Activated naive CD4-positive, alpha-beta T cell treated with anti-CD3 and anti-CD28 coated beads, Interleukin-2, amount 10 ng/mL, durations not matched to agents 7 days and 5 days (primary cell): ENCODE measurements at regions not wholly inside any gene's neighbourhood (a gene's known extent, or its start where the extent isn't known, plus 50 kb on each side); places are given as distances from the start of the nearest gene placed in this dataset.

Experiments
- CTCF ChIA-PET: fragments of 350-600 bp; sonication (Branson Sonifier 250); formaldehyde crosslinking; loops from one replicate; lab custom pipeline; 2021; ENCODE audit warnings: antibody characterized with exemption; lab: Charles Lee
- DNase-seq: peaks from one replicate; pipeline ENCODE4 v3.0.0-alpha.2; 2020
- H3K27ac Mint-ChIP-seq: one replicate; pipeline ENCODE4 v1.8.0; 2021; ENCODE audit warnings: mild to moderate bottlenecking, moderate library complexity, mixed read lengths
- H3K27me3 Mint-ChIP-seq: one replicate; pipeline ENCODE4 v1.8.0; 2021; ENCODE audit warnings: mild to moderate bottlenecking, mixed read lengths
- H3K36me3 Mint-ChIP-seq: one replicate; pipeline ENCODE4 v1.8.0; 2021; ENCODE audit warnings: mixed read lengths
- H3K4me1 Mint-ChIP-seq: one replicate; pipeline ENCODE4 v1.8.0; 2021; ENCODE audit warnings: mixed read lengths
- H3K4me3 Mint-ChIP-seq: one replicate; pipeline ENCODE4 v1.8.0; 2021; ENCODE audit warnings: mild to moderate bottlenecking, moderate library complexity, mixed read lengths
- H3K9me3 Mint-ChIP-seq: one replicate; pipeline ENCODE4 v1.8.0; 2021; ENCODE audit warnings: mixed read lengths

DNA sequence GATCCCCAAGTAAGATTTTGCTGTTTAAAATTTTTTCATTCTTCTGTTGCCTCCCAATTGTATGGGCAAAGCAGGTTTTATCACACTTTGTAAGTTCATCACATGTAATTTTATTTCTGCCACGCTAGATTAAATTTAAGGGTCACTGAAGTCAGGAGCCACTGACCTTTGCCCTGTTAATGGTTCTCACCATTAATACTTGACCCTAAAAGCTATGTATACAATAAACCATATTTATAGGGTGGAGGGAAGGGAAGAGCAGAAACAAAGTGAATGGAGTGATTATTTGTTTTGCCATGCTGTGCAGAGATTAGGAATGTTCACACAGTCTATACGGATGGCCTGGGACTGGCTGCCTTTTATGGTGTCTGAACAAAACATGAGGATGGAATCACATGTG, 186.7 kb downstream of the BMP2 start:
- no peak for DNase-seq
- CTCF ChIA-PET, result no interaction called here
- Mint-ChIP-seq H3K36me3 (no peaks in the 10 kb centered on the region), H3K4me1 (no peaks in the 10 kb centered on the region), H3K27ac (no peak overlapping the region), H3K9me3 (peaks cover 22% of the 10 kb centered on the region), H3K4me3 (no peak overlapping the region), H3K27me3 (no peaks in the 10 kb centered on the region)

DNA sequence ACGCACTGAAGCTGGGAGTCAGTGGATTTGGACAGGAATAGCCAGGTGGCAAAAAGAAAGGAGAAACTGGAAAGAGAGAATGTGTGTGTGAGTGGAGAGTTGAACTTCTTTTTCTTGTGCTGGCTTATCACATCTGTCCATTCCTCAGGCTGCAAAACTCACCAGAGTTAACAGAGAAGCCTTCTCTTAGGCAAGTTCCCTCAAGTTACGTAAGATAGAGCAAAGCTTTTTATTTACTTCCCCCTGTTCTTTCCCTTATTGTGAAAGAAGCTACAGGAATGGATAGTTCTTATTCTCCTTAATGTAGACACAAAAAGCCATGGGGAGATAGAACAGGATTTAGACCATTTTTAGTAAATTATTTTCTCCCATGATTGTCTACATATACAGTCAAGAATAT, 188.6 kb downstream of the BMP2 start:
- Mint-ChIP-seq H3K9me3 (peaks cover 16% of the 10 kb centered on the region), H3K36me3 (no peaks in the 10 kb centered on the region), H3K4me1 (no peaks in the 10 kb centered on the region), H3K27ac (no peak overlapping the region), H3K4me3 (no peak overlapping the region), H3K27me3 (no peaks in the 10 kb centered on the region)
- CTCF ChIA-PET, result no interaction called here
- no peak for DNase-seq

DNA sequence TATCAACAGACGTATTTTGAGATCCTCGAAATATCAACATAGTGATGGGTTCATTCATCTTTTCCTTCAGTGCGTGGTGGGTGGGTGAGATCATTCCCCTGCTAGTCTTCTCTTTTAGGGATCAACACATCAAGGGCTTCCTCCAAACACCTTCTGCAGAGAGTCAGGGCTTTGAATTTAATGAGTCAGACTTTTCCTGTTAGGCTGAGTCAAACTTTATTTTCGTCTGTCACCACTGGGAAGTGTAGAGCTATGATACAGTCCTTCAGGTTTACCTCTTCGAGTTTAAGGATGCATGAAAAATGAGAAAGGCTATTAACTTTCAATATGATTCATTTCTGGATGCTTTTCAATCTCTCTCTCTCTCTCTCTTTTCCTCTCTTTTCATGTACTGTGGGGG, 189.1 kb downstream of the BMP2 start:
- peaks cover 16% of the 10 kb centered on the region for H3K9me3 Mint-ChIP-seq

DNA sequence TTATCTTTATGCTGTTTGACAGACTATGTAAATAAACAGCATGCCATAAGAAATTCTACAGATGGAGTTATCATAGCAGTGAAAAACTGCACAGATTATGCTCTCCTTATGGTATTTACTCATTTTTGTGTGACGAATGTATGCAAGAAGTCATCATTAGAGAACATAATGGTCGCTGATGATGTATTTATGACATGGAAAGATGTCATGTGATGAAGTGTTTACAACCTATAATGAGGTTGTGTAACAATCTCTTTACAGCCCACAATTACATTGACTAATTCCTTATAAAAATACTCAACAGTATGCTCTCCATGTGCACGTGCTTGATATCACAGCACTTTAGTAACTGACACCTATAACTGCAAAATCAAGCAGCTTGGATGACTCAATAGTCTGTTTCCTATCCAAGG, 192.4 kb downstream of the BMP2 start:
- no peaks in the 10 kb centered on the region for H3K36me3 Mint-ChIP-seq
- H3K4me3 Mint-ChIP-seq, result no peak overlapping the region
- no peak overlapping the region for H3K27ac Mint-ChIP-seq
- peaks cover 15% of the 10 kb centered on the region for H3K9me3 Mint-ChIP-seq
- CTCF ChIA-PET, result no interaction called here
- no peak for DNase-seq
- no peaks in the 10 kb centered on the region for H3K27me3 Mint-ChIP-seq
- H3K4me1 Mint-ChIP-seq, result no peaks in the 10 kb centered on the region

More for the DNA sequence above, 189.1 kb downstream of the BMP2 start:
- CTCF ChIA-PET, result no interaction called here
- no peak for DNase-seq
- Mint-ChIP-seq H3K4me3 (no peak overlapping the region), H3K36me3 (no peaks in the 10 kb centered on the region), H3K27me3 (no peaks in the 10 kb centered on the region), H3K4me1 (no peaks in the 10 kb centered on the region), H3K27ac (no peak overlapping the region)

DNA sequence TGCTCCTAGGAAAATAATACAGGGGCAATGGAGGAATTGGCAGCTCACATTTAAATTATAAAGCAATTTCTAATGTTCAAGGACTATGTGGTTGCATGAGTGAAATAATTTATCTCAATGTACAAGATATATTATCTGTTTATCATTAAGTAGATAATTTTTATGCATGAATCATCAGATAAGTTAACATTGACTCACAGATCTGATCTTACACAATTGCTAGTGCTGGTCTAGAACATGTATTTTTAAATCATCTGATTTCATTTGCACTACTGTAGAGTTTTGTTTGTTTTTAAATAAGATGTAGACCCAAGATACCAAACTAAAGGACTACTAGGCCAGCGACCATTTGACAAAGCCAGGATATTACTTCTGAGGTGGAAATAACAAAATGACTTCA, 199.2 kb downstream of the BMP2 start:
- no peak for DNase-seq
- Mint-ChIP-seq H3K27ac (no peak overlapping the region), H3K4me3 (no peak overlapping the region), H3K4me1 (no peaks in the 10 kb centered on the region), H3K9me3 (peaks cover 8% of the 10 kb centered on the region), H3K36me3 (no peaks in the 10 kb centered on the region), H3K27me3 (no peaks in the 10 kb centered on the region)
- CTCF ChIA-PET, result no interaction called here

DNA sequence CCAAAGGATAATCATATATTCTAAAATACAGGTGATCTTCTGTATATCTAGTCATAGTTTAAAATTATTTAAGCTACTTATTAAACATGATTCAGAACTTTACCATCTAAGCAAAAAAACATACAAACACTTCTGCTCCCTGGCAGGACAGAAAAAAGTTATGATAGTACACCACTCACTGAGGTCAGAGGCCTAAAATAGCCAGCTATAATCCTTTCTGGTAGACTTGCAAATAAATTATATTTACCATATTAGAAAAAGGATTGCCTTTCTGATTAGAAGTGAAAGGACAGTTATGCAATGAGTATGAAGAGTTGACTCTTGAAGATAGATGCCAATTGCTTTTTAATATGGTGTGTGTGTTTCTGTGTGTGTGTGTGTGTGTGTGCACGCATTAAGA, 207.4 kb downstream of the BMP2 start:
- Mint-ChIP-seq H3K27ac (no peak overlapping the region), H3K27me3 (no peaks in the 10 kb centered on the region), H3K36me3 (no peaks in the 10 kb centered on the region), H3K4me1 (no peaks in the 10 kb centered on the region), H3K9me3 (peaks cover 2% of the 10 kb centered on the region), H3K4me3 (no peak overlapping the region)
- CTCF ChIA-PET, result no interaction called here
- DNase-seq, result no peak

DNA sequence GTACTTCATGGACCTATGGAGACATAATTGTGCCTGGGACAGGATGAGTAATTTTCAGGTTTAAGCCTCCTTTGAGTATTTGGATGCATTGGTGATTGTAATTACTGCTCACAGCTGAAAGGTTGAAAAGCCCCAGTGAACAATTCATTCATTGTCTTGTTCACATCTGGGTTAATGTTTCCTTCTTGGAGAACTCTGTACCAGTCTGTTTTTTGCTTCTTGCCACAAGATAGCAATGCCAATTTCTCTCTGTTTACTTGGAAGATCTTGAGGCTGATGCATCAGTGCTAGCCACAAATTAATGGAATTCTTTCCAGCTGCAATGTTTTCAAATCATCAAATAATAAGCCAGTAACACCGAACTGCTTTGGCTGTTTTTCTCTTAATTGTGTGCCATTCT, 207.8 kb downstream of the BMP2 start:
- CTCF ChIA-PET, result no interaction called here
- DNase-seq, result no peak
- Mint-ChIP-seq H3K27me3 (no peaks in the 10 kb centered on the region), H3K36me3 (no peaks in the 10 kb centered on the region), H3K4me1 (no peaks in the 10 kb centered on the region), H3K4me3 (no peak overlapping the region), H3K9me3 (peaks cover 2% of the 10 kb centered on the region), H3K27ac (no peak overlapping the region)

DNA sequence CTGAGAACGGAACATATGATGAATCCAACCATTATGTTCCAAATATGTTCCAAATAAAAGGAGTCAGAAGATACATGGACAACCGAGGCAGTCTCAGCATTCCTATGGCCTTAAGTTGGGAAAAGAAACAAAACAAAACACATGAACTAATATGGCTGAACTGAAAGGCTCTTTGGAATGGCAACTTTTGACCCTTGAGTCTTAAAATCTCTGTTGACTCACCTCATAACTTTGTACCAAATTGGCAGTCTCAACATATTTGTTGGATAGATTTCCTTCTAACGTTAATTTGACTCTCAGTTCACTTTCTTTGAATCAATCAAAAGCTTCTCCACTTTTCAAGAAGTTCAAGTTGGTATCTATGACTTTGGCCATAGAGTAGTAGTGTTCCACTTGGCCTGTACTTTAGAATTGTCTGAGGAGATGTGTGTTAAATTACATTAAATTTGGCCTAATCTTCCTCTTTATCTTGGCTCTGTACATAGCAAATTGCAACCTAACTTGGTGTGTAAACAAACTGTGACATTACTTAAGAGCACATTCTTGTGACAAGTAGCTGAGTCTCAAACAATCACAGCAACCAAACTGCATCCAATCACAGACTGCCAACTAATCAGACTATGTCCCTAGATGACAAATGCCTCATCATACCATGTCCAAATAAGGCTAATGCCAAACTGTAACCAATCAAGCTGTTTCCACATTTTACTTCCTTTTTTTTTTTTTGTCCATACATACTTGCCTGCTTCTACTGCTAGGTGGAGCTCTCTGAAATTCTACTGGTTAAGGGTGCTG, 208.8 kb downstream of the BMP2 start:
- CTCF ChIA-PET, result interaction anchor here (0.6 kb wide), 1 partner anchor 256 kb away, joined by 3 read pairs; no protein-coding TSS in a partner anchor
- Mint-ChIP-seq H3K9me3 (peaks cover 2% of the 10 kb centered on the region), H3K27ac (no peak overlapping the region), H3K27me3 (no peaks in the 10 kb centered on the region), H3K4me1 (no peaks in the 10 kb centered on the region), H3K4me3 (no peak overlapping the region), H3K36me3 (no peaks in the 10 kb centered on the region)
- no peak for DNase-seq

DNA sequence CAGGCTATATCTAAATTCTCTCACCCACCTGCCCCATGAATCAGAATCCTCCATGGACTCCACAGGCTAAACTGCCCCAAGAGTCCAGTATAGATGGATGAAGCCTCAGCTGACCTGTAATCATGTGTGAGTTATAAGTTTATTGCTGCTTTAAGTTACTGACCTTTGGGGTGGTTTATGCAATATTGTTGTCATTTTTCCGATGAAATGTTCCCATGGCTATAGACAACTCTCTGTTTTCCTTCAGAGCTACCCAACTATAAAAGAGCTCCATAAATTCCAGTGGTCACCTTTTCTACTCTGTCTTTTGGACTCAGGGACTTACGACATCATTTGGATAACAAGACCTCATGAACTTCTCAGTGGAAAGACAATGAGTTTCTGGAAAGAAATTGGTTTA, 212.1 kb downstream of the BMP2 start:
- Mint-ChIP-seq H3K9me3 (peaks cover 7% of the 10 kb centered on the region), H3K27me3 (no peaks in the 10 kb centered on the region), H3K36me3 (no peaks in the 10 kb centered on the region), H3K4me1 (no peaks in the 10 kb centered on the region), H3K27ac (no peak overlapping the region), H3K4me3 (no peak overlapping the region)
- no peak for DNase-seq
- CTCF ChIA-PET, result no interaction called here

DNA sequence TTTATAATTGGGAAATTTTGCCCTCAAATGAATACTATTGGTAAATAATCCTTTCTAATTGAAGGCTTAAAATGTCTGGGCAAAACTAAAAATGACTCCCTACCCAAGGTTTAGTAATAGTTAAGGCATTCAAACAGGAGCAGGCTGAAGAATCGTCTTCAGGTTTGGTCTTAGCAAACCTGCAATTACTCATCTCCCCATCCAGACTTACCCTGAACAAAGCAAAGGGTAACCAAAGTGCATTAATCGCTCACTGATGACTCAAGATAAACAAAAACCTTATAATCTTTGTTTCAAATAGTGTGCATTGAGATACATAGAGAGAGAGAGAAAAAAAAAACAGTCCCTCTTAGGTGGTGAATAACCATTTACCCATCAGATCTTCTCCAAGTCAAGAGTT, 225.5 kb downstream of the BMP2 start:
- Mint-ChIP-seq H3K27me3 (no peaks in the 10 kb centered on the region), H3K27ac (no peak overlapping the region), H3K36me3 (no peaks in the 10 kb centered on the region), H3K9me3 (peaks cover 21% of the 10 kb centered on the region), H3K4me1 (no peaks in the 10 kb centered on the region), H3K4me3 (no peak overlapping the region)
- DNase-seq, result no peak
- CTCF ChIA-PET, result no interaction called here

DNA sequence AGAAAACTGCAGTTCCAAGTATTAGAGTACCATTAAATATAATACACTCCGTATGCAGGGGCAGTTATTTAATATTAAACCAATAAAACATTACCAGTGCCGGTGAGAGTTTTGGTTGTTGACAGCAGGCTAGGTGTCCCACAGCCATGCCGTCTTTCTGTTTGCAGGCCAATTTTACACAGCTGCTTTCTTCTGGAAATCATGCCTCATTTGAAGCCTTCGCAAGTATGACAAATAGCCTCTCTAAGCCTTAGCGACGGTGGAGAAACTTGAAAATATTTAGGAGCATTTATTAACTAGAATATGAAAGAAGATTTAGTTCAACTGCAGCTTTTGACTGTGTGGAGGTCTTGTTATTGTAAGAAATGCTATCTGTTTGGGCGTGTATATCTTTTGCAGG, 226.0 kb downstream of the BMP2 start:
- H3K27me3 Mint-ChIP-seq, result no peaks in the 10 kb centered on the region
- peaks cover 21% of the 10 kb centered on the region for H3K9me3 Mint-ChIP-seq
- CTCF ChIA-PET, result no interaction called here
- no peak overlapping the region for H3K4me3 Mint-ChIP-seq
- no peaks in the 10 kb centered on the region for H3K4me1 Mint-ChIP-seq
- no peak for DNase-seq
- H3K36me3 Mint-ChIP-seq, result no peaks in the 10 kb centered on the region
- H3K27ac Mint-ChIP-seq, result no peak overlapping the region

DNA sequence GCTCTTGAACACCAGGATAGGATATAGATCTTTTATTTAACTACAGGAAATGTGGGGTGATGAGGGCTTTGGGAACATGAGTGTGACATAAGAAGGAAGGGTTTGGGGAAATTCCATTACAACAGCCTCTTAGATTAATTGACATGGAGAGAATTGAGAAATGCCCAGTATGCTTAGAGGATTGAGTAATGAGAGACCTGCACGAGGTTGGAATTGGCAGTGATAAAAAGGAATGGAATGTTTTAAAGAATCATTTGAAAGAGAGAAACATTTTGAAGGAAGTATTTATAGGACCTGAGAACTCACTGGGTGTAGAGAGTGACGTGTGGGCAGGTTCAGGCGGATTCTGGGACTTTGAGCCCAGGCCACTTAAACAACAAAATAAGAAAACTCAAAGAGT, 227.0 kb downstream of the BMP2 start:
- Mint-ChIP-seq H3K36me3 (no peaks in the 10 kb centered on the region), H3K4me3 (no peak overlapping the region), H3K9me3 (peaks cover 18% of the 10 kb centered on the region), H3K27ac (no peak overlapping the region), H3K4me1 (no peaks in the 10 kb centered on the region), H3K27me3 (no peaks in the 10 kb centered on the region)
- CTCF ChIA-PET, result no interaction called here
- no peak for DNase-seq

DNA sequence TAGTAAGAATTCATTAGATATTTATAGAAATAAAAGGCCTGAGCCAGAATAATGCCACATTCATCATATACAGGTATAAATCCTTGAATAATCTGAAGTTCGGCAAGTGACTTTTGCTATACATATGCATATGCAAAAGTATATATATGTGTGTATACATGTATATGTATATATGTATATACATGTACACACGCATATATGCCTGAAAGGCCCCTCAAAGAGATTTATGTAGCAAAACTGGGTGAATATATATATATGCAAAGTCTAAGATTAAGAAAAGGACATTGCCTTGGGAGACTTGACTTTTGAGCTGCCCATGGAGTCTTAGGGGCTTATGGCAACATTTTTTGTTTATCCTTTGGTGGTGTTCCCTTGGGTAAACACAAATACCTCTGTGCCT, 231.4 kb downstream of the BMP2 start:
- Mint-ChIP-seq H3K27ac (no peak overlapping the region), H3K9me3 (peaks cover 17% of the 10 kb centered on the region), H3K4me3 (no peak overlapping the region), H3K36me3 (no peaks in the 10 kb centered on the region), H3K27me3 (no peaks in the 10 kb centered on the region), H3K4me1 (no peaks in the 10 kb centered on the region)
- no peak for DNase-seq
- CTCF ChIA-PET, result no interaction called here

DNA sequence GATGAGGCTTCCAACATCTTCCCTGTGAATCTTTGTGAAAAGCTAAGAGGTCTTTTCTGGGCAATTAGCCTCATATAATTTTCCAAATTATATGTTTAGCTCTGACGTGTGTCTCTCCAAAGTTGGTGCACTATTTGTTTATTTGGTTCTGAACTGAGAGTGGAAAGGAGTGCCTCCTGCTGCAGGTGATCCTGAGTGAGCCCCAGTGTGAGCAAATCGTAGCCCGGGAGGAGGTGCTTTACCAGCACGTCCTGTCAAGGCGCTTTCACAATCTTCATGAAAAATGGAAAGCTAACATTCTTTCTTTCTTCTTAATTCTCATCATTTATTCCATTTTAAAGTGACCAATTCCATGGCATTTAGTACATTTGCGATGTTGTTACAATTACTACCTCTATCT, 231.9 kb downstream of the BMP2 start:
- Mint-ChIP-seq H3K9me3 (peaks cover 12% of the 10 kb centered on the region), H3K4me1 (no peaks in the 10 kb centered on the region), H3K27ac (no peak overlapping the region), H3K27me3 (no peaks in the 10 kb centered on the region), H3K36me3 (no peaks in the 10 kb centered on the region), H3K4me3 (no peak overlapping the region)
- no peak for DNase-seq
- CTCF ChIA-PET, result no interaction called here

DNA sequence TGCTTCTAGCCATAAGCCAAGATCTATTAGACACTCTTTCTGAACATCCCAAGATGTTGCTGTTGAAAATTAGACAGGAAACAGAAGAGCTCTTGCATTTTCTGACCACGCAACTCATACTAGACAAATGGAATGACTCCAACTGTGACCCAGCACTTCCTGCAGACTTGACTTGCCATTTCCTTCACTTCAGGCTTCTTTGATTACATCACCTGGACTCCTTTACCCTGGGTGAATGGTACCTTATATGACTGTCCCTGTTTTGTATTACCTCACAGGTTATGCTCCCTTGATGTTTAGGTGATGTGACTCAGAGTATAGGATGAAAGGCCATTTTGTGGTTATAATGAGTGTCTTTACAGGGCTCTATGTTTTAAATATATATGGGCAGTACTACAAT, 236.1 kb downstream of the BMP2 start:
- CTCF ChIA-PET, result no interaction called here
- Mint-ChIP-seq H3K9me3 (peaks cover 3% of the 10 kb centered on the region), H3K27ac (no peak overlapping the region), H3K4me1 (no peaks in the 10 kb centered on the region), H3K27me3 (no peaks in the 10 kb centered on the region), H3K4me3 (no peak overlapping the region), H3K36me3 (no peaks in the 10 kb centered on the region)
- no peak for DNase-seq
